NCI-H748 (cell line): ENCODE measurements at regions not wholly inside any gene's neighbourhood (a gene's known extent, or its start where the extent isn't known, plus 50 kb on each side); places are given as distances from the start of the nearest gene placed in this dataset.

ENCODE experiments used
- DNase-seq: peaks from one replicate; lab custom pipeline; 2025; ENCODE audit not compliant: unreplicated experiment; lab: John Stamatoyannopoulos, UW

GRCh38 chr12:25822281-25822680 is 136.2 kb upstream of the RASSF8 start:
- DNase-seq, result no peak

- DNase-seq, result no peak
Measured at GRCh38 chr12:25824734-25825133, 133.7 kb upstream of the RASSF8 start.

GRCh38 chr12:25825446-25825845 is 133.0 kb upstream of the RASSF8 start:
- no peak for DNase-seq

- no peak for DNase-seq
Measured at GRCh38 chr12:25827141-25827540, 131.3 kb upstream of the RASSF8 start.

- no peak for DNase-seq
Measured at GRCh38 chr12:25827747-25828146, 130.7 kb upstream of the RASSF8 start.

- DNase-seq, result no peak
Measured at GRCh38 chr12:25828188-25828587, 130.3 kb upstream of the RASSF8 start.

- no peak for DNase-seq
Measured at GRCh38 chr12:25829192-25829591, 129.3 kb upstream of the RASSF8 start.

GRCh38 chr12:25830456-25830855 is 128.0 kb upstream of the RASSF8 start:
- DNase-seq, result peak; percentile 3

- no peak for DNase-seq
Measured at GRCh38 chr12:25833657-25834056, 124.8 kb upstream of the RASSF8 start.

- DNase-seq, result no peak
Measured at GRCh38 chr12:25835385-25835784, 123.1 kb upstream of the RASSF8 start.

- no peak for DNase-seq
Measured at GRCh38 chr12:25838007-25838406, 120.5 kb upstream of the RASSF8 start.

GRCh38 chr12:25839470-25839869 is 119.0 kb upstream of the RASSF8 start:
- DNase-seq, result no peak

- no peak for DNase-seq
Measured at GRCh38 chr12:25840678-25841465, 117.6 kb upstream of the RASSF8 start.

GRCh38 chr12:25842254-25842653 is 116.2 kb upstream of the RASSF8 start:
- no peak for DNase-seq

GRCh38 chr12:25843976-25844375 is 114.5 kb upstream of the RASSF8 start:
- DNase-seq, result peak; percentile 0

GRCh38 chr12:25845415-25845814 is 113.1 kb upstream of the RASSF8 start:
- no peak for DNase-seq

GRCh38 chr12:25852792-25853191 is 105.7 kb upstream of the RASSF8 start:
- no peak for DNase-seq

GRCh38 chr12:25853316-25854095 is 105.0 kb upstream of the RASSF8 start:
- DNase-seq, result no peak

GRCh38 chr12:25854991-25855390 is 103.5 kb upstream of the RASSF8 start:
- no peak for DNase-seq

- DNase-seq, result no peak
Measured at GRCh38 chr12:25855716-25856115, 102.8 kb upstream of the RASSF8 start.

- no peak for DNase-seq
Measured at GRCh38 chr12:25859976-25860375, 98.5 kb upstream of the RASSF8 start.

- DNase-seq, result no peak
Measured at GRCh38 chr12:25861226-25861625, 97.3 kb upstream of the RASSF8 start.
